Psoas muscle (tissue), 7 donors: ENCODE measurements at regions not wholly inside any gene's neighbourhood (a gene's known extent, or its start where the extent isn't known, plus 50 kb on each side); places are given as distances from the start of the nearest gene placed in this dataset.
"Not testable (repeated sequence)": the region's sequence is repeated elsewhere in the genome, so short reads cannot be mapped to it uniquely, and the experiment has no call there.

Experiments used
- ATAC-seq, 4 donors: fragments of 200-7000 bp; cut with Tn5 transposase; one replicate each; pipeline ENCODE4 v1.9.1; 2020; ENCODE audit warnings: moderate library complexity in 3 of 4, mild to moderate bottlenecking in 2 of 4
- DNase-seq, 2 donors: peaks; one replicate each; pipeline ENCODE4 v3.0.0-alpha.2; 2020
- H3K27ac ChIP-seq: fragments of 200-600 bp; one replicate; pipeline ENCODE4 v1.8.0; 2022
- H3K27me3 ChIP-seq, 3 donors: fragments of 200-600 bp in 1 of 3; one replicate each; pipeline versions ENCODE4 v1.6.1 to v1.8.0; 2013 to 2022; ENCODE audit warnings: low read length in 2 of 3, mild to moderate bottlenecking in 2 of 3, moderate library complexity in 1 of 3; ENCODE audit not compliant: insufficient read depth in 3 of 3
- H3K36me3 ChIP-seq, 2 donors: fragments of 200-600 bp in 1 of 2; one replicate each; pipeline versions ENCODE4 v1.6.1 to v1.8.0; 2013 to 2022; ENCODE audit warnings: low read depth in 1 of 2, mild to moderate bottlenecking in 1 of 2, moderate library complexity in 1 of 2; ENCODE audit not compliant: insufficient read depth in 1 of 2
- H3K4me1 ChIP-seq: fragments of 200-600 bp; one replicate; pipeline ENCODE4 v1.8.0; 2022
- H3K4me3 ChIP-seq: fragments of 200-600 bp; one replicate; pipeline ENCODE4 v1.8.0; 2022; ENCODE audit warnings: mild to moderate bottlenecking
- H3K9me3 ChIP-seq: fragments of 200-600 bp; one replicate; pipeline ENCODE4 v1.8.0; 2022
- CTCF ChIP-seq: fragments of 200-600 bp; IDR thresholded peaks from one replicate; pipeline ENCODE4 v1.8.0; 2022; ENCODE audit warnings: antibody characterized with exemption
- WGBS, 3 donors: extraction: QIAGEN DNeasy Blood & Tissue Kit; methylation state at CpG; one replicate each; pipeline versions ENCODE4 v1.1.6 to v1.1.7; 2013; 5-methylcytosine and 5-hydroxymethylcytosine counted together
- intact Hi-C, 2 donors: fragments of 100-400 bp; cut with DNase I; formaldehyde crosslinking; loops; one replicate each; pipeline versions ENCODE4 v1.11.0 to v1.14.2; 2022
- donor health status: healthy with polysubstance abuse.
- donor health status: DM: no; HTN: no; CAD: no; lungs with moderate emphysema.
- donor health status: Bipolar disorder and iron deficiency.
- donor health status: healthy.
- donor health status: DM: yes; HTN: yes; CAD: no.
- donor health status: DM: no; HTN: no; CAD: no.
- donor health status: DM: yes; HTN: yes; CAD: no.

GRCh38 chr15:20680257-20680815, 138.7 kb upstream of the GOLGA6L6 start:
- H3K4me3 ChIP-seq, DNase-seq, ATAC-seq, H3K9me3 ChIP-seq, intact Hi-C loops, H3K4me1 ChIP-seq, H3K27me3 ChIP-seq, H3K36me3 ChIP-seq, H3K27ac ChIP-seq: not testable (repeated sequence)
- 76 to 88% (median 78%) methylated on average over 3 to 5 of the region's 9 CpGs for WGBS, 3 donors

DNA sequence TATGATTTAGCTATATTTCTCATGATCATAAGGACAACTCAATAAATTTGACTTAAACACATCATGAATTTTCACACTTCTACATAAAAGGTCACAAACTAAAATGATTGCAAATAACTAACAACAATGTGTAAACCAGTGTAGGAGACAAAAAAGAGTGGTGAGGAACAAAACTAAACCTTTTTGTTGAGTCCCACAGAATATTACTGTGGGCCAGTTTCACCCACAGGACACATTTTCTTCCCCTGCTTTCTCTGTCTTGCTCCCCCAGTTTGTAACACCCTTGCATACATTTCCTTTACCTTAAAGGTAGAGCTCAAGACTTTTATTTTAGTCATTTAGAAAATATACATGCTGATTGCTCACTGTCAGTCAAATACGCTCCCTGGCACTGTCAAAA, 130.9 kb upstream of the GOLGA6L6 start:
- TF ChIP-seq CTCF = no peak
- 35 to 51% (median 44%) methylated on average over 1 of the region's 1 CpG for WGBS, 3 donors
- no peak for DNase-seq
- ATAC-seq = no peak
- Histone ChIP-seq H3K27ac (no peak overlapping the region), H3K9me3 (no peaks in the 10 kb centered on the region), H3K4me3 (no peak overlapping the region), H3K36me3 (no peaks in the 10 kb centered on the region), H3K27me3 (no peaks in the 10 kb centered on the region), H3K4me1 (no peaks in the 10 kb centered on the region)
- intact Hi-C loops = no loop called here

DNA sequence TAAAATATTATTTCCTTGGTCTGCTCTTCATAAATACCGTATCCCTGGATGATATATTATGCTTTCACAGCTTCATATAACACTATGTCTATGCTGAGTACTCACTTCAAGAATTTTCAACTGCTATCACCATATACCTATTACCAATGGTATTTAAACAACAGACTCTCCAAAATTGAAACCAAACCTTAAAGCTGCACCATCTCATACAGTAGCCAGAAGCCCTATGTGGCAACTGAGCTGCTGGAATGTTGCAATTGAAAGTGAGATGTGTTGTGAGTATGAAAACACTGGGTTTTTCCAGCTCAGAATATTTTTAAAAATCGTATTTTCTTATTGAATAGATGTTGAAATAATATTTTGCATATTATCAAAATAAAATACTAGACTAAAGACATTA, 130.1 kb upstream of the GOLGA6L6 start:
- WGBS, 3 donors = 16 to 27% (median 23%) methylated on average over 2 of the region's 2 CpGs
- Histone ChIP-seq H3K9me3 (no peaks in the 10 kb centered on the region), H3K4me3 (no peak overlapping the region), H3K36me3 (no peaks in the 10 kb centered on the region), H3K4me1 (no peaks in the 10 kb centered on the region), H3K27me3 (no peaks in the 10 kb centered on the region), H3K27ac (no peak overlapping the region)
- TF ChIP-seq CTCF = no peak
- DNase-seq = no peak
- intact Hi-C loops = no loop called here
- ATAC-seq = no peak

- ATAC-seq, H3K4me1 ChIP-seq, H3K27ac ChIP-seq, H3K4me3 ChIP-seq, DNase-seq, intact Hi-C loops, H3K27me3 ChIP-seq, H3K9me3 ChIP-seq, H3K36me3 ChIP-seq: not testable (repeated sequence)
- WGBS, 3 donors = 45 to 58% (median 52%) methylated on average over 3 of the region's 3 CpGs
These were observed 124.8 kb upstream of the GOLGA6L6 start for GRCh38 chr15:20666410-20666809.

DNA sequence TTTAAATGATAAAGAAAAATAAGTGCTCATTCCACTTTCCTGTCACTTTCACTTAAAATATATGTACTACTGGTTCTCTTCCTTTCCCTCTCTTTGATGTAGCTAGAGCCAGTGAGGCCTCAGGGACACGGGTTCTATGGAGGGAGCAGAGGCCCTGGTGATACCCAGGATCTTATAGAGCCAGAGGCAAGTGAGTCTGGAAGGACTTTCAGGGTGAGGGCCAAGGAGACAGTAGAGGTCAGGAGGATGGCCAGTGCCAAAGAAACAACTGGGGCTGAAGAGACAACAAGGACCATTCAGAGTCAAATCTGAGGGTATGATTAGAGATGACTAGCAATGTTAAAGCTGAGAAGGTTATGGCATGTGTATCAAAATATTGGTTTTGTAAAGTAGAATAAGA, 124.1 kb upstream of the GOLGA6L6 start:
- H3K4me1 ChIP-seq = no peaks in the 10 kb centered on the region
- ATAC-seq = peak in 1 of 4 donors; percentile 30
- no peaks in the 10 kb centered on the region for H3K27me3 ChIP-seq
- peak in 1 of 2 donors; percentile 37 for DNase-seq
- intact Hi-C loops = no loop called here
- TF ChIP-seq CTCF = no peak
- no peaks in the 10 kb centered on the region for H3K36me3 ChIP-seq
- no peak overlapping the region for H3K27ac ChIP-seq
- no peaks in the 10 kb centered on the region for H3K9me3 ChIP-seq
- H3K4me3 ChIP-seq = no peak overlapping the region
- WGBS, 3 donors = 37 to 49% (median 40%) methylated on average over 1 of the region's 1 CpG

DNA sequence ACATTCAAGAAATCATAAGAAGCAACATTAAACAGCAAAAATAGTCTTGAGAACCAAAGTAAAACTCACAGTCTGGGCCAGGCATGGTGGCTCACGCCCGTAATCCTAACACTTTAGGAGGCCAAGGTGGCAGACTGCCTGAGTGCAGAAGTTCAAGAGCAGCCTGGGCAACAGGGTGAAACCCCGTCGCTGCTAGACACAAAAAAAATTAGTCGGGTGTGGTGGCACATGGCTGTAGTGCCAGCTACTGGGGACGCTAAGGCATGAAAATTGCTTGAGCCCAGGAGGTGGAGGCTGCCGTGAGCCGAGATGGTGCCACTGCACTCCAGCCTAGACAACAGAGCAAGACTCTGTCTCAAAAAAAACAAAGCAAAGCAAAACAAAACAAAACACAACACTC, 117.7 kb upstream of the GOLGA6L6 start:
- intact Hi-C loops = no loop called here
- WGBS, 3 donors = 47 to 61% (median 53%) methylated on average over 8 of the region's 8 CpGs
- TF ChIP-seq CTCF = no peak
- Histone ChIP-seq H3K4me1 (no peaks in the 10 kb centered on the region), H3K27me3 (peaks cover 0 to 3% (median 0%) of the 10 kb centered on the region in 3 donors), H3K9me3 (no peaks in the 10 kb centered on the region), H3K27ac (no peak overlapping the region), H3K36me3 (no peaks in the 10 kb centered on the region), H3K4me3 (no peak overlapping the region)
- DNase-seq = peak in 1 of 2 donors; percentile 34
- no peak for ATAC-seq
